ENCODE measurements at regions not wholly inside any gene's neighbourhood (a gene's known extent, or its start where the extent isn't known, plus 50 kb on each side); places are given as distances from the start of the nearest gene placed in this dataset.

DNA sequence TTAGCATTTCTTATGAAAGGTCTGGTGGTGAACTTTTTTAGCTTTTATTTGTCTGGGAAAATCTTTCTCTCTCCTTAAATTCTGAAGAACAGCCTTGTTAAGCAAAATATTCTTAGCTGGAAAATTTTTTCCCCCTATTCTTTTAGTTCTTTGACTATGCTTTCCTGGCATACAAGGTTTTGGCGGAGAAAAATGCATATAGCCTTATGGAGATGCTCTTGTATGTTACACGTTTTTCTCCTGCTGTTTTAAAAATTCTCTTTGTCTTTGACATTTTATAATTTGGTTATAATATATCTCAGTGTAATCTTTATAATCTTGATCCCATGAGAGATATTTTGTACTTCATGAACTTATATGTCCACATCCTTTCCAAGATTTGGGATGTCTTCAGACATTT is 1190.4 kb upstream of the ZEB2 start:
- Histone ChIP-seq H3K9me3 (ENCODE audit: severe bottlenecking) (no peaks in the 10 kb centered on the region), H3K27ac (ENCODE audit: poor library complexity, severe bottlenecking) (no peak overlapping the region), H3K4me3 (ENCODE audit: severe bottlenecking) (no peak overlapping the region), H3K4me1 (ENCODE audit: insufficient read depth, poor library complexity, severe bottlenecking) (no peaks in the 10 kb centered on the region), H3K36me3 (ENCODE audit: low read depth) (no peaks in the 10 kb centered on the region), H3K27me3 (ENCODE audit: insufficient read depth, poor library complexity, severe bottlenecking) (no peaks in the 10 kb centered on the region)
- ATAC-seq (ENCODE audit: low read depth): no peak
- DNase-seq (ENCODE audit: low spot score): no peak
- TF ChIP-seq, protein P1, sequence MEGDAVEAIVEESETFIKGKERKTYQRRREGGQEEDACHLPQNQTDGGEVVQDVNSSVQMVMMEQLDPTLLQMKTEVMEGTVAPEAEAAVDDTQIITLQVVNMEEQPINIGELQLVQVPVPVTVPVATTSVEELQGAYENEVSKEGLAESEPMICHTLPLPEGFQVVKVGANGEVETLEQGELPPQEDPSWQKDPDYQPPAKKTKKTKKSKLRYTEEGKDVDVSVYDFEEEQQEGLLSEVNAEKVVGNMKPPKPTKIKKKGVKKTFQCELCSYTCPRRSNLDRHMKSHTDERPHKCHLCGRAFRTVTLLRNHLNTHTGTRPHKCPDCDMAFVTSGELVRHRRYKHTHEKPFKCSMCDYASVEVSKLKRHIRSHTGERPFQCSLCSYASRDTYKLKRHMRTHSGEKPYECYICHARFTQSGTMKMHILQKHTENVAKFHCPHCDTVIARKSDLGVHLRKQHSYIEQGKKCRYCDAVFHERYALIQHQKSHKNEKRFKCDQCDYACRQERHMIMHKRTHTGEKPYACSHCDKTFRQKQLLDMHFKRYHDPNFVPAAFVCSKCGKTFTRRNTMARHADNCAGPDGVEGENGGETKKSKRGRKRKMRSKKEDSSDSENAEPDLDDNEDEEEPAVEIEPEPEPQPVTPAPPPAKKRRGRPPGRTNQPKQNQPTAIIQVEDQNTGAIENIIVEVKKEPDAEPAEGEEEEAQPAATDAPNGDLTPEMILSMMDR (IDR thresholded peaks at IDR 0.05; ENCODE audit: poor library complexity, severe bottlenecking): no peak

DNA sequence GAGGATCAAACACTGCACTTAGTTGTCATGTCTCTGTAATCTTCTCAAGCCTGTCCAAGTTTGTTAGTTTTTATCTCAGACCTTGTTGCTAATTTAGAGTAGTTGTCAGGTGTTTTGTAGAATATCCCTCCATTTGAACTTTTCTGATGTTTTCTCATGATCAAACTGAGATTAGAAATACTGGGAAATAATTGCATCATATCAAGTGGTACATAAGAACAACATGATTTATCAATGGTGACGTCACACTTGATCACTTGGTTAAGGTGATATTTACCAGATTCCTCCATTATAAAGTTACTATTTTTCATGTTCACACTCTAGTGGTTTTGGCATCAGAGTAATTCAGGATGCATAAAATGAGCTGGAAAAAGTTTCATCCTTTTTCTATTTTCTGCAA is 1182.4 kb upstream of the ZEB2 start:
- peaks cover 2% of the 10 kb centered on the region for H3K9me3 ChIP-seq (ENCODE audit: severe bottlenecking)
- no peaks in the 10 kb centered on the region for H3K4me1 ChIP-seq (ENCODE audit: insufficient read depth, poor library complexity, severe bottlenecking)
- TF ChIP-seq, protein P1 (IDR thresholded peaks at IDR 0.05; ENCODE audit: poor library complexity, severe bottlenecking): no peak
- no peak for DNase-seq (ENCODE audit: low spot score)
- no peak for ATAC-seq (ENCODE audit: low read depth)
- no peaks in the 10 kb centered on the region for H3K36me3 ChIP-seq (ENCODE audit: low read depth)
- H3K27me3 ChIP-seq (ENCODE audit: insufficient read depth, poor library complexity, severe bottlenecking): no peaks in the 10 kb centered on the region
- H3K4me3 ChIP-seq (ENCODE audit: severe bottlenecking): no peak overlapping the region
- no peak overlapping the region for H3K27ac ChIP-seq (ENCODE audit: poor library complexity, severe bottlenecking)

DNA sequence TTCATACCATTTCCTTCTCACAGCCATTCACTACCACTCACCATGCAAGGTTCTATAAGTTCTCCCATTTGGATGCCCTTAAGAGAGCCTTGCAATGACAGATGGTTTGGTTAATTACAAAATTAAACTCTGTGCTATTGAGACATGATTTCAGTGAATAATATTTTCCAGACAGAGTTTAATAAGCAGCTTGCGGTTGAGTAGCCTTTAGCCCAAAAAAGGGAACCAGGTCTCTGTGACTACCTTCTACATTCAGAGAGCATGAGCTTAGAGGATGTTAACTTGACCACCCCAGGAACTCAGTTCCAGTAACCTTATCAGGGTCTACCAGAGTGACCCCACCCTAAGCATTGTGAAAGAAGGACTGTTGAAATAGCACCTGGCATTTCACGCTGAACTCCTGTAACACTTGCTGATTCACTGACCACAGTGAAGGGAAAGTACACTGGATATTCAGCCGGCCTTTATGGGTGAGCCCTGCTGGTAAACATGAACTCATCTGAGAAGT is 1173.1 kb upstream of the ZEB2 start:
- Histone ChIP-seq H3K4me3 (ENCODE audit: severe bottlenecking) (no peak overlapping the region), H3K9me3 (ENCODE audit: severe bottlenecking) (no peaks in the 10 kb centered on the region), H3K36me3 (ENCODE audit: low read depth) (no peaks in the 10 kb centered on the region), H3K27me3 (ENCODE audit: insufficient read depth, poor library complexity, severe bottlenecking) (no peaks in the 10 kb centered on the region), H3K27ac (ENCODE audit: poor library complexity, severe bottlenecking) (peak overlapping the region; percentile 11), H3K4me1 (ENCODE audit: insufficient read depth, poor library complexity, severe bottlenecking) (peaks cover 14% of the 10 kb centered on the region)
- DNase-seq (ENCODE audit: low spot score) (peak; percentile 54), ATAC-seq (ENCODE audit: low read depth) (peak; percentile 99)
- TF ChIP-seq, protein P1 (IDR thresholded peaks at IDR 0.05; ENCODE audit: poor library complexity, severe bottlenecking): no peak

DNA sequence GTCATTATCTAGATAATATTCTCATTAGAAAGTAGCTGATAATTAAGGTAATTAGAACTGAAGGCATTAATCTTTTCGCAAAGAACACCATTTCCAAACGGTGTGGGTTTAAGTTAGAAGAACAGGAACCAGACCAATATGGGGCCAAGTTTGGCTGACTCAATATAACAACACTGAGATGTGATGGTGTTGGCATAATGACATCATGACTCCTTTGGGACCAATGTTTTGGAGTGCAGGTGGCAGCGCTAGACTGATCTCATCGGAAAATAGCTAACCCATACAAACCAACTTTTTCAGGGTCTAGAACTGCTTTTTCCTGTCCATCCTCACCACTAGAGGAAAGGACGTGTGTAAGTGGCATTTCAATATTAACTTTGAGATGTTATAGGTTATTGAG is 1171.7 kb upstream of the ZEB2 start:
- ATAC-seq (ENCODE audit: low read depth) (no peak), DNase-seq (ENCODE audit: low spot score) (no peak)
- Histone ChIP-seq H3K36me3 (ENCODE audit: low read depth) (no peaks in the 10 kb centered on the region), H3K4me3 (ENCODE audit: severe bottlenecking) (no peak overlapping the region), H3K27ac (ENCODE audit: poor library complexity, severe bottlenecking) (no peak overlapping the region), H3K9me3 (ENCODE audit: severe bottlenecking) (no peaks in the 10 kb centered on the region), H3K27me3 (ENCODE audit: insufficient read depth, poor library complexity, severe bottlenecking) (no peaks in the 10 kb centered on the region), H3K4me1 (ENCODE audit: insufficient read depth, poor library complexity, severe bottlenecking) (peaks cover 17% of the 10 kb centered on the region)
- TF ChIP-seq, protein P1 (IDR thresholded peaks at IDR 0.05; ENCODE audit: poor library complexity, severe bottlenecking): no peak

DNA sequence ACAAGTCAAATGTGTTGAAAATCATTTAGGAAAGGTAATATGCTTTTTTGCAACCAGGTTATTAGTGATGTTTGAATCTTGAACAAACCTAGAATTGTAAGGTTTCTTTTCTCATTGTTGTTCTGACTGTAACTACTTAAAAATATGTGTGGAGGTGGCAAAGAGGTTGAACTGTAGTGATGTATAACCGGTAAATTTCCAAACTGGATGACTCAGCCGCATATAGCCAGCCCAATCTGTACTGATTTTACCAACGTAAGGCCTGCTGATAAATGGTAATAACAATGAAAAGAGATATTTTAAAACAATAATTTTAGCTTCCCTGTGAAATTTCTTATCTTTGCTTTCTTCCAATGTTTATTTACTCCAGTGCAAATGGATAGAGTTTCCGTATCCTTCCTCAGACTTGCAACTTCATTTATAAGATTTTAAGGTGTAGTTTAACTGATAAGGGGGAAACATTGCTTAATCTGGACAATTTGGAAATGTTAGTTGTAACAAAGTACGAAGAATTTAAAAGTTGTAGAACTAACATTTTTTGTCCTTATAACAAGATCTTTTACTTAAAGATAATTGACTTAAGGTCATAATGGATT is 1170.4 kb upstream of the ZEB2 start:
- DNase-seq (ENCODE audit: low spot score) (no peak), ATAC-seq (ENCODE audit: low read depth) (no peak)
- Histone ChIP-seq H3K4me1 (ENCODE audit: insufficient read depth, poor library complexity, severe bottlenecking) (peaks cover 23% of the 10 kb centered on the region), H3K27me3 (ENCODE audit: insufficient read depth, poor library complexity, severe bottlenecking) (no peaks in the 10 kb centered on the region), H3K4me3 (ENCODE audit: severe bottlenecking) (no peak overlapping the region), H3K9me3 (ENCODE audit: severe bottlenecking) (no peaks in the 10 kb centered on the region), H3K36me3 (ENCODE audit: low read depth) (no peaks in the 10 kb centered on the region), H3K27ac (ENCODE audit: poor library complexity, severe bottlenecking) (no peak overlapping the region)
- TF ChIP-seq, protein P1 (IDR thresholded peaks at IDR 0.05; ENCODE audit: poor library complexity, severe bottlenecking): no peak

Data from RWPE2 (cell line).